ENCODE measurements at regions not wholly inside any gene's neighbourhood (a gene's known extent, or its start where the extent isn't known, plus 50 kb on each side); places are given as distances from the start of the nearest gene placed in this dataset.
"Not testable (repeated sequence)": the region's sequence is repeated elsewhere in the genome, so short reads cannot be mapped to it uniquely, and the experiment has no call there.

DNA sequence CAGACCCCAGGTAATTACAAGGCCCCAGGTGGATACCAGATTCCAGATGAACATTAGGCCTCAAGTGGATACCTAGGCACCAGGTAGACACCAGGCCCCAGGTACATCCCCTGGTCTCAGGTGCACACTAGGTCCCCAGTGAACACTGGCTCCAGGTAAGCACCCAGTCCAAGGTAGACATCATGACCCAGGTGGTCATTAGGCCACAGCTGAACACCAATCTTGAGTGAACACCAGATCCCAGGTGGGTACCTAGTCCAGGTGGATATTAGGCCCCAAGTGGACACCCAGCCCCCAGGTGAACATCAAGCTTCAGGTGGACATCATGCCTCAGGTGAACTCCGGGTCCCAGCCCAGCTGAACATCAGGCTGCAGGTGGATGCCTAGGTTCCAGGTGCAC lies 1486.2 kb upstream of the TPTE start:
- H3K27me3 ChIP-seq; intact Hi-C loops (cut with DNase I); H3K4me3 ChIP-seq; H3K27ac ChIP-seq (replicated peaks in 1 of 4); DNase-seq (ENCODE audit: extremely low spot score); H3K4me1 ChIP-seq; H3K36me3 ChIP-seq: not testable (repeated sequence)
- H3K9me3 ChIP-seq: peaks cover 0 to 18% (median 0%) of the 10 kb centered on the region in 4 donors
- WGBS: no CpG with 5 or more reads among the region's 1 CpG

DNA sequence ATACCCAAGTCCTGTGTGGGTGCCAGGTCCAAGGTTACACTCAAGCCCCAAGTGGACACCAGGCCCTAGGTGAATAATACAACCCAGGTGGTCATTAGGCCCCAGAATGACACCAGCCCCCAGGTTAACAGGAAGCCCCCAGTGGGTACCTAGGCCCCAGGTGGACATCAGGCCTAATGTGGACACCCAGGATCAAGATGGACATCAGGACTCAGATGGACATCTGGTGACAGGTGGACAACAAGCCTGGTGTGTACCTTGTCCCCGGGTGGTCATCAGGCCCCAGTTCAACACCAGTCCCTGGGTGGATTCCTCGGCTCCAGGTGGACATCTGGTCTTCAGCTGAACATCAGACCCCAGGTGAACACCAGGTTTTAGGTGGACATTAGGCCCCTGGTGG lies 1485.4 kb upstream of the TPTE start:
- WGBS: no CpG with 5 or more reads among the region's 2 CpGs

DNA sequence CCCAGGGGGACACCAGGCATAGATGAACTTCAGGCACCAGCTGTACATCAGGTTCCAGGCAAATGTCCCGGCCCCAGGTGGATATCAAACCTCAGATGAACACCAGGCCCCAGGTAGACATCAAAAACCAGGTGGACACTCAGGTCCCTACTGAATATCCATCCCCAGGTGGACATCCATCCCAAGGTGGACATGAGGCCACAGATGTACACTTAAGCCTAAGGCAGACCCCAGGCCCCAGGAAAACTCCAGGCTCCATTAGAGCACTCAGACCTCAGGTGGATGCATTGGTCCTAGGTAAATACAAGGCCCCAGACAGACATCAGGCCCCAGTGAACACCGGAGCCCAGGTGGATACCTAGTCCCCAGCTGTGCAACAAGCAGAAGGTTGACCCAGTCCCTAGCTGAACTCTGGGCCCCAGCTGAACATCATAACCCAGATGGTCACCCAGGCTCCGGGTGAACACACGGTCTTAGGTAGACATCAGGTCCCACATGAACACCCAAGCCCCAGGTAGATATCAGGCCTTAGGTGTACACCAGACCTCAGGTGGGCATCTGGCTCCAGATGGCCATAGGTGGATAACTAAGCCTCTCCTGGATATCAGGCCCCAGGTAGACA lies 1484.3 kb upstream of the TPTE start:
- H3K4me3 ChIP-seq; H3K27ac ChIP-seq (replicated peaks in 1 of 4); H3K27me3 ChIP-seq; H3K4me1 ChIP-seq; intact Hi-C loops (cut with DNase I); H3K36me3 ChIP-seq: not testable (repeated sequence)
- WGBS: 80% methylated on average over 2 of the region's 4 CpGs
- DNase-seq (ENCODE audit: extremely low spot score): peak; percentile 72
- H3K9me3 ChIP-seq: peaks cover 0 to 24% (median 0%) of the 10 kb centered on the region in 4 donors

More for the DNA sequence above, 1485.4 kb upstream of the TPTE start:
- H3K27me3 ChIP-seq; DNase-seq (ENCODE audit: extremely low spot score); H3K27ac ChIP-seq (replicated peaks in 1 of 4); H3K4me1 ChIP-seq; H3K4me3 ChIP-seq; intact Hi-C loops (cut with DNase I); H3K36me3 ChIP-seq: not testable (repeated sequence)
- H3K9me3 ChIP-seq: peaks cover 0 to 24% (median 0%) of the 10 kb centered on the region in 4 donors

DNA sequence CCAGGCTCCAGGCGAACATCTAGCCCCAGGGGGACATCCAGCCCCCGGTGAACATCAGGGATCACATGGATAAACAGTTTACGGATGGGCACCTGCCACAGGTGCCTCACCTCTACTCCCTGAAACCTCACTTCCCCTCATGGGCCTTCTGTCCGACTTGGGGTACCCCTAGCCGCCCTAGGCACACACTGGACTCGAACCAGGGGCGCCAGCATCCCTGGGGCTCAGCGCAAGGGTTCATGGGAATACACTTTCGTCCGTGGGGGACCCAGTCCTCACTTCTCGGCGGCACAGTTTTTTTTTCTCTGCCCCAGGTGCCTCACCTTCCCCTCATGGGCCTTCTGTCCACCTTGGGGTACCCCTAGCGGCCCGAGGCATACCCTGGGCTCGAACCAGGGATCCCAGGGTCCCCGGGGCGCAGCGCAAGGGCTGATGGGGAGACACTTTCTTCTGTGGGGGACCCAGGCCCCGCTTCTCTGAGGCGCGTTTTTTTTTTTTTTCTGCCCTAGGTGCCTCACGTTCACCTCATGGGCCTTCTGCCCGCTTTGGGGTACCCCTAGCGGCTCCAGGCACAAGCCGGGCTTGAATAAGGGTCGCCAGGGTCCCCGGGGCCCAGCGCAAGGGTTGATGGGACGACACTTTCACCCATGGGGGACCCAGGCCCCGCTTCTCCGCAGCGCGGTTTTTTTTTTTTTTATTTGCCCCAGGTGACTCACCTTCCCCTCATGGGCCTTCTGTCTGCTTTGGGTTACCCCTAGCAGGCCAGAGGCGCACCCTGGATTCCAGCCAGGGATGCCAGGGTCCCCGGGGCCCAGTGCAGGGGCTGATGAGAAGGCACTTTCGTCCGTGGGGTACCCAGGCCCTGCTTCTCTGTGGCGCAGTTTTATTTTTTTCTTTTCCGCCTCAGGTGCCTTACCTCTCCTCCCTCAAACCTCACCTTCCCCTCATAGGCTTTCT lies 1483.5 kb upstream of the TPTE start:
- H3K27ac ChIP-seq (replicated peaks in 1 of 4); H3K36me3 ChIP-seq; H3K4me3 ChIP-seq; H3K4me1 ChIP-seq; intact Hi-C loops (cut with DNase I); H3K27me3 ChIP-seq: not testable (repeated sequence)
- H3K9me3 ChIP-seq: peaks cover 0 to 24% (median 0%) of the 10 kb centered on the region in 4 donors
- WGBS: 70% methylated on average over 27 of the region's 39 CpGs
- DNase-seq (ENCODE audit: extremely low spot score): peak; percentile 75

DNA sequence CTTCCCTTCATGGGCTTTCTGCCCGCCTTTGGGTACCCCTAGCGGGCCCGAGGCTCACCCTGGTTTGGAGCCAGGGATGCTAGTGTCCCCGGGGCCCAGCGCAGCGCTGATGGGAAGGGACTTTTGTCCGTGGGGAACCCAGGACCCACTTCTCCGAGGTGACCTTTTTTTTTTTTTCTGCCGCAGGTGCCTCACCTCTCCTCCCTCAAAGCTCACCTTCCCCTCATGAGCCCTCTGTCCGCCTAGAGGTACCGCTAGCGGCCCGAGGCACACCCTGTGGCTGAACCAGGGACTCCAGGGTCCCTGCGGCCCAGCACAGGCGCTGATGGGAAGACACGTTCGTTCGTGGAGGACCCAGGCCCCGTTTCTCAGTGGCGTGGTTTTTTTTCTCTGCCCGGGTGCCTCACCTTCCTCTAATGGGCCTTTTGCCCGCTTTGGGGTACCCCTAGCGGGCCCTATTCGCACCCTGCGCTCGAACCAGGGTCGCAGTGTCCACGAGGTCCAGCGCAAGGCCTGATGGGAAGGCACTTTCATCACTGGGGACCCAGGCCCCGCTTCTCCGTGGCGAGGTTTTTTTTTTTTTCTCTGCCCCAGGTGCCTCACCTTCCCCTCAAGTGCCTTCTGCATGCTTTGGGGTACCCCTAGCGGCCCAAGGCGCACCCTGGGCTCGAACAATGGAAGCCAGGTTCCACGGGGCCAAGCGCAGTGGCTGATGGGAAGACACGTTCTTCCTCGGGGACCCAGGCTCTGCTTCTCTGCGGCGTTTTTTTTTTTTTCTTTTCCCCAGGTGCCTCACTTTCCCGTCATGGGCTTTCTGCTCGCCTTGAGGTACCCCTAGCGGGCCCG lies 1481.6 kb upstream of the TPTE start:
- 74% methylated on average over 39 of the region's 45 CpGs for WGBS
- H3K4me3 ChIP-seq; H3K36me3 ChIP-seq; H3K27ac ChIP-seq (replicated peaks in 1 of 4); intact Hi-C loops (cut with DNase I); H3K27me3 ChIP-seq; H3K4me1 ChIP-seq: not testable (repeated sequence)
- H3K9me3 ChIP-seq: peaks cover 0 to 24% (median 0%) of the 10 kb centered on the region in 4 donors
- peak; percentile 86 for DNase-seq (ENCODE audit: extremely low spot score)

DNA sequence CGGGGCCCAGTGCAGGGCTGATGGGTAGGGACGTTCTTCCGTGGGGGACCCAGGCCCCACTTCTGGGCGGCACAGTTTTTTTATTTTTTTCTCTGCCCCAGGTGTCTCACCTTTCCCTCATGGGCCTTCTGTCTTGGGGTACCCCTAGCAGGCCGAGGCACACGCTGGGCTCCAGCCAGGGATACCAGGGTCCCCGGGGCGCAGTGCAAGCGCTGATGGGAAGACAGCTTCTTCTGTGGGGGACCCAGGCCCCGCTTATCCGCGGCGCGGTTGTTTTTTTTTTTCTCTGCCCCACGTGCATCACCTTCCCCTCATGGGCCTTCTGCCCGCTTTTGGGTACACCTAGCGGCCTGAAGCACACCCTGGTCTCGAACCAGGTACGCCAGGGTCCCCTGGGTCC lies 1481.0 kb upstream of the TPTE start:
- not testable (repeated sequence) for H3K27me3 ChIP-seq

DNA sequence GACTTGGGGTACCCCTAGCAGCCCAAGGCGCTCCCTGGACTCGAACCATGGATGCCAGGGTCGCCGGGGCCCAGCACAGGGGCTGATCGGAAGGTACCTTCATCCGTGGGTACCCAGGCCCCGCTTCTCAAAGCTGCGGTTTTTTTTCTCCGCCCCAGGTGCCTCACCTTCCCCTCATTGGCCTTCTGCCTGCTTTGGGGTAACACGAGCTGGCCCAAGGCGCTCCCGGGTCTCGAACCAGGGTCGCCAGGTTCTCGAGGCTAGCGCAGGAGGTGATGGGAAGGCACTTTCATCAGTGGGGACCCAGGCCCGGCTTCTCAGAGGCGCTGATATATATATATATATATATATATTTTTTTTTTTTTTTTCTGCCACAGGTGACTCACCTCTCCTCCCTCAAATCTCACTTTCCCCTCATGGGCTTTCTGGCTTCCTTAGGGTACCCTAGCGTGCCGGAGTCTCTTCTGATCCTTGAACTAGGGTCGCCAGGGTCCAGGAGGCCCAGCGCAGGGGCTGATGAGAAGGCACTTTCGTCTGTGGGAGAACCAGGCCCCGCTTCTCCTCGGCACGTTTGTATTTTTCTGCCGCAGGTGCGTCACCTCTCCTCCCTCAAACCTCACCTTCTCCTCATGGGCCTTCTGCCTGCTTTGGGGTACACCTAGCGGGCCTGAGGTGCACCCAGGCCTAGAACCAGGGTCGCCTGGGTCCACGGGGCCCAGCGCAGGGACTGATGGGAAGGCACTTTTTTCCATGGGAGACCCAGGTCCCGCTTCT lies 1480.0 kb upstream of the TPTE start:
- H3K4me1 ChIP-seq; H3K4me3 ChIP-seq; H3K36me3 ChIP-seq; H3K27me3 ChIP-seq; intact Hi-C loops (cut with DNase I); H3K27ac ChIP-seq (replicated peaks in 1 of 4): not testable (repeated sequence)
- 79% methylated on average over 9 of the region's 33 CpGs for whole genome bisulfite sequencing
- peak; percentile 90 for DNase-seq (ENCODE audit: extremely low spot score)
- H3K9me3 ChIP-seq: peaks cover 0 to 24% (median 0%) of the 10 kb centered on the region in 4 donors

More for the DNA sequence above, 1481.0 kb upstream of the TPTE start:
- intact Hi-C loops (cut with DNase I); H3K27ac ChIP-seq (replicated peaks in 1 of 4); H3K36me3 ChIP-seq; H3K4me1 ChIP-seq; H3K4me3 ChIP-seq; DNase-seq (ENCODE audit: extremely low spot score): not testable (repeated sequence)
- peaks cover 0 to 24% (median 0%) of the 10 kb centered on the region in 4 donors for H3K9me3 ChIP-seq
- 65% methylated on average over 18 of the region's 19 CpGs for WGBS

DNA sequence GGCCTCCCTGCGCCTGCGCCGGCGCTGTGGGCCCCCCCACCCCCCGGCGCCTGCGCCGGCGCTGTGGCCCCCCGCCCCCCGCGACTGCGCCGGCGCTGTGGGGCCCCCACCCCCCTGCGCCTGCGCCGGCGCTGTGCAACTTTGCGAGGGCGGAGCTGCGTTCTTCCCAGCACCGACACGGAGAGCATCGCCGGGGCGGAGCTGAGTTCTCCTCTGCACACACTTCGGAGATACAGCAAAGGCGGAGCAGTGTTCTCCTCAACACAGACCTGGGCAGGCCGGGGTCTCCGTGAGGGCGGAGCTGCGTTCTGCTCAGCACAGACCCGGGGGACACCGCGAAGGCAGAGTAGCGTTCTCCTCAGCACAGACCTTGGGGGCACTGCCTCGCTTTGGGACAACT lies 1478.3 kb upstream of the TPTE start:
- peaks cover 0 to 14% (median 0%) of the 10 kb centered on the region in 4 donors for H3K9me3 ChIP-seq
- H3K4me1 ChIP-seq; DNase-seq (ENCODE audit: extremely low spot score); H3K36me3 ChIP-seq; H3K27me3 ChIP-seq; H3K4me3 ChIP-seq; H3K27ac ChIP-seq (replicated peaks in 1 of 4); intact Hi-C loops (cut with DNase I): not testable (repeated sequence)
- WGBS: 64% methylated on average over 8 of the region's 38 CpGs

DNA sequence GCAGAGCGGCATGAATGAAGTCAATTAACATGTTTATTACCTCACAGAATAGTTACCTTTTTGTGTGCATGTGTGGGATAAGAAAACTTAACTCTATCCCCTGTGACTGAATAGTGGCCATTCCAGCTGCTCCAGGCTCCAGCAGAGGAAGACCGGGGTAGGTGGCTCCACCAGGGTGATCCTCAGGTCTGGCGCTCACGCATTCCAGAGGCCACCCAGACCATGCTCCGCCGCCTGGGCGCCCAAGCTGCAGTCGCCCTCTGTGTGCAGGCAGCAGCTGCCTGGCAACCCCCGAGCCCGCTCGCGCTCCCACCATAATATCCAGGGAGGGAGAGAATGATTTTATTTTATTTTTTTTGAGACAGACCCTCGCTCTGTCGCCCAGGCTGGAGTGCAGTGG lies 1474.5 kb upstream of the TPTE start:
- DNase-seq (ENCODE audit: extremely low spot score); H3K27ac ChIP-seq (replicated peaks in 1 of 4); H3K4me3 ChIP-seq; H3K4me1 ChIP-seq; intact Hi-C loops (cut with DNase I); H3K9me3 ChIP-seq; H3K27me3 ChIP-seq; H3K36me3 ChIP-seq: not testable (repeated sequence)
- 52% methylated on average over 10 of the region's 14 CpGs for WGBS

DNA sequence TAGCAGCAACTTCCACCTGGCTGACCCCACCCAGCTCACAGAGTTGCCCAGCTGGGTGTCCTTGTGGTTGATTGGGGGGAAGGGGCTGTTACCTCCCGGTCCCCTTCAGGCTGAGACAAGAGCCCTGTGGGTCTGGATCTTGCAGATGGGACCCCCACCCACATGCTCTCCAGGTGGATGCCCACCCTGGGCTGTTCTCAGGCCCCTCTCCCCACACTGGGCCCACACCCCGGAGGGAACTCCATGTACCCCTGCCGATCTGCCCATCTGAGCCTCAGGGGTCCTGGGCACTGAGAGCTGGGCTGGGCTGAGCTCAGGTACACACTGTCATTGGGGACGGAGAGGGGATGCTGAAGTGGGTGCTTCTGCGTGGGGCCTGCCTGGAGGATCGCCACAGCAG lies 1453.9 kb upstream of the TPTE start:
- H3K4me1 ChIP-seq; H3K9me3 ChIP-seq; H3K36me3 ChIP-seq; DNase-seq (ENCODE audit: extremely low spot score); H3K27me3 ChIP-seq; intact Hi-C loops (cut with DNase I); H3K27ac ChIP-seq (replicated peaks in 1 of 4); H3K4me3 ChIP-seq: not testable (repeated sequence)
- no CpG with 5 or more reads among the region's 6 CpGs for WGBS

DNA sequence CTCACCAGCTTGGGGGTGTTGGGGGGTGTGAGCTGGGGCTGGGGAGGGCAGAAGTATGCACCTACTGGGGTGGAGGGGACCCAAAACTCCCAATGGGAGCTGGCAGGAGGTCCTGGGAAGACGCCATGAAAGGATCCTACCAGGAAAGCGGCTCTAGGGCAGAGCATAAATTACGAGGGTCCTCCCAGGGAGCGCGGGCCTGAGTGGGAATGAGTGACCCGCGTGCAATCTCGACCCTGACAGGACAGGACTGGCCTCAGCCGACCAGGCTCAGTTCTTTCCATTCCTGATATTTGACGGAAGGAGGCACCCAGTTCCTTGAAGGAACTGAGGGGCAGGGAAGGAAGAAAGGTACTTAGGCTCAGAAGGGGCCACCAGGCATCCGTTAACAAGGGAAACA lies 1452.8 kb upstream of the TPTE start:
- intact Hi-C loops (cut with DNase I); H3K9me3 ChIP-seq; H3K4me1 ChIP-seq; H3K4me3 ChIP-seq; H3K27ac ChIP-seq (replicated peaks in 1 of 4); H3K36me3 ChIP-seq; DNase-seq (ENCODE audit: extremely low spot score); H3K27me3 ChIP-seq: not testable (repeated sequence)
- 82% methylated on average over 10 of the region's 11 CpGs for WGBS

Data from esophagus muscularis mucosa (tissue), 4 donors.